ENCODE measurements at regions not wholly inside any gene's neighbourhood (a gene's known extent, or its start where the extent isn't known, plus 50 kb on each side); places are given as distances from the start of the nearest gene placed in this dataset.

- DNase-seq (ENCODE audit: low read depth), result no peak
- no peak for TF ChIP-seq CTCF (conservative IDR thresholded peaks at IDR 0.05; ENCODE audit: low read depth, low read length)
- no peak overlapping the region for H3K4me3 ChIP-seq (ENCODE audit: low read depth, low read length)
Observed at GRCh38 chr14:76941544-76941943, 87.0 kb downstream of the IRF2BPL start.

- TF ChIP-seq CTCF (conservative IDR thresholded peaks at IDR 0.05; ENCODE audit: low read depth, low read length), result no peak
- no peak overlapping the region for H3K4me3 ChIP-seq (ENCODE audit: low read depth, low read length)
- no peak for DNase-seq (ENCODE audit: low read depth)
Observed at GRCh38 chr14:76940021-76940760, 88.3 kb downstream of the IRF2BPL start.

DNA sequence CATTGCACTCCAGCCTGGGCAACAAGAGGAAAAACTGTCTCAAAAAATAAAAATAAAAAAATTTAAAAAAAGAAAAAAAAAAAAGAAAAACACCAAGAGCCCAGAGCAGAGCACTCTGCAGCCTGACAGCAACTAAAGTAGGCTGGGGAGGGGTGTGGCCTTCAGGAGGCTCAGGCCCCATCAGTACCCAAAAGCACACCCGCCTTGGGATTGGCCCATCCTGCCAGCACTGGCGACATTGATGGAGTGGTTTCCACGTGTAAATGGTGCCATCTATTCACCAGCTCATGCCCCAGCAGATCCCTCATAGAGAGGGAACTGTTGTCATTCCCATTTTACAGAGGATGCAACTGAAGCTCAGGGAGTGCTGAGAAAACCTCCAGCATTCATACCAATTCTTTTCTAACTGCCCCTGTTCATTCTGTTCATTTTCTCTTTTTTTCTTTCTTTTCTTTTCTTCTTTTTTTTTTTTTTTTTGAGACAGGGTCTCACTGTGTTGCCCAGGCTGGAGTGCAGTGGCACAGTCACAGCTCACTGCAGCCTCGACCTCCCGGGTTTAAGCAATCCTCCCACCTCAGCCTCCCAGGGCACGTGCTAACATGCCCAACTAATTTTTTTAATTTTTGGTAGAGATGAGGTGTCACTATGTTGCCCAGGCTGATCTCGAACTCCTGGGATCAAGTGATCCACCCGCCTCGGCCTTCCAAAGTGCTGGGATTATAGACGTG, 89.3 kb downstream of the IRF2BPL start:
- TF ChIP-seq CTCF (conservative IDR thresholded peaks at IDR 0.05; ENCODE audit: low read depth, low read length), result no peak
- no peak for DNase-seq (ENCODE audit: low read depth)
- H3K4me3 ChIP-seq (ENCODE audit: low read depth, low read length), result no peak overlapping the region

DNA sequence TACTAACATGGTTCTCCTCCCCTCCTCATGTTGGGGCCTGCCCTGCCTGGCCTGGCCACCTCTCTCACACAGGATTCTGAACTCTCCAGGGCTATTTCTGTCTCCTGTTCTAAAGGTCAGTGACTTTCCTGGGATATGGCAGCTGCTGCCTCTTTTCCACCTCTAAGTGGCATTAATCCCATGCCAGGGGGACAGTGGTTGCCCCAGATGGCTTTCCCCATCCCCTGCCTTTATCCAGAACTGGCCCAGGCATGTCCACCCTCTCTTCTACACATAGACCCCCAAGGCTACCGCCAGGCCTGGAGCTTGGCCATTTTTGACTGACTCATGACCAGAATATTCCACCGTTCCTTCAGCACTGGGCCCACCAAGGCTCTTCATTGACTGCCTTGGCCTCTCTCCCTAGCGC, 90.4 kb downstream of the IRF2BPL start:
- no peak overlapping the region for H3K4me3 ChIP-seq (ENCODE audit: low read depth, low read length)
- DNase-seq (ENCODE audit: low read depth), result no peak
- no peak for TF ChIP-seq CTCF (conservative IDR thresholded peaks at IDR 0.05; ENCODE audit: low read depth, low read length)

DNA sequence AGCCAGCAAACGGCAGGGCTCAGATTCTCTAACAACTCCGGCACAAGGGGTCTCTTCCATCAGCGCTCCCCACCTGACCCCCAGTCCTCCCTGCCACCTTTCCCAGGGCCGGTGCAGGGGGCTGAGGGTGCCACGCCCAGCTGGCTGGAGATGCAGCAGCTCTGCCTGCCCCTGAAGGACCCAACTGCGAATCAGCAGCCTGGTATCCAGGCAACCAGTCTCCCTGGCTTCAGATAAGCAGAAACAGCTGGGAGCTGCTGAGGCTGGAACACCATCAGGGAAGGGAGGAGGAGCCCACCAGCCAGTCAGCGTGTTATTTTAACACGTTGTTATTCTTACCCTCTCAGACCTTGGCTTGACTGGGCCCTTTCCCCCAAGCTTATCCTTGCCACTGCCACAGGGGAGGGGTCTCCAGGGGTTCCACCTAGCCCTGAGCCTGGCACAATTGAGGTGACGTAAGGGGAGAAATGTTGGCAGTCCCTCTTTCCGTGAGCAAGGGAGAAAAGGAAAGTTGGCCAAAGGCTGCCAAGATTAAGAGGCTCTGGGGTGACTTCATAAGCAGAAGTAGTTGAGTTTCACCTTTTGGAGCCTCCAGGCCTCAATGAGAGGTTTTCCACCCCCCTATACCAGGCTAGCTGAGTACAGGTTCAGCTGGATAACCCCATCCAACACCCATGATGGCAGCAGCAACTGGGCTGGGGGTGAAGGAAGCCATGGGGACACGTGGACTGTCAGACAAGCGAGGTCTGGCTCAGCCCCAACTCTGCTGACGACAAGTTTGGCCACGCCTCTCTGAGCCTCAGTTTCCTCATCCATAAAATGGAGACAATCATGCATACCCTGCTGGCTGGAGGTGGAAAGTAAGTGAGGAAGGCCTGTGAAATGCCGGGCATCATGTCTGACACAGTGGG, 91.1 kb downstream of the IRF2BPL start:
- no peak overlapping the region for H3K4me3 ChIP-seq (ENCODE audit: low read depth, low read length)
- DNase-seq (ENCODE audit: low read depth), result no peak
- TF ChIP-seq CTCF (conservative IDR thresholded peaks at IDR 0.05; ENCODE audit: low read depth, low read length), result no peak

GRCh38 chr14:76936483-76936882, 92.0 kb downstream of the IRF2BPL start:
- no peak for DNase-seq (ENCODE audit: low read depth)
- no peak overlapping the region for H3K4me3 ChIP-seq (ENCODE audit: low read depth, low read length)
- no peak for TF ChIP-seq CTCF (conservative IDR thresholded peaks at IDR 0.05; ENCODE audit: low read depth, low read length)

Measured in epithelial cell of proximal tubule (primary cell).